ENCODE measurements at regions not wholly inside any gene's neighbourhood (a gene's known extent, or its start where the extent isn't known, plus 50 kb on each side); places are given as distances from the start of the nearest gene placed in this dataset.

- H3K4me1 ChIP-seq, result no peaks in the 10 kb centered on the region
- DNase-seq, result no peak
- no peaks in the 10 kb centered on the region for H3K36me3 ChIP-seq
- H3K9me3 ChIP-seq, result no peaks in the 10 kb centered on the region
- no peak overlapping the region for H3K4me3 ChIP-seq
- H3K27ac ChIP-seq, result no peak overlapping the region
- TF ChIP-seq POLR2A (IDR thresholded peaks at IDR 0.05) (no peak), CTCF (IDR thresholded peaks at IDR 0.05) (no peak)
- no peaks in the 10 kb centered on the region for H3K27me3 ChIP-seq
These were observed 241.4 kb downstream of the PMP22 start for GRCh38 chr17:15023589-15024336.

GRCh38 chr17:15019158-15019557, 246.0 kb downstream of the PMP22 start:
- H3K9me3 ChIP-seq, result no peaks in the 10 kb centered on the region
- no peak overlapping the region for H3K27ac ChIP-seq
- TF ChIP-seq CTCF (IDR thresholded peaks at IDR 0.05) (no peak), POLR2A (IDR thresholded peaks at IDR 0.05) (no peak)
- H3K4me3 ChIP-seq, result no peak overlapping the region
- H3K4me1 ChIP-seq, result no peaks in the 10 kb centered on the region
- no peaks in the 10 kb centered on the region for H3K36me3 ChIP-seq
- no peak for DNase-seq
- H3K27me3 ChIP-seq, result no peaks in the 10 kb centered on the region

GRCh38 chr17:15012351-15012980, 252.7 kb downstream of the PMP22 start:
- Histone ChIP-seq H3K9me3 (no peaks in the 10 kb centered on the region), H3K27me3 (no peaks in the 10 kb centered on the region), H3K4me1 (no peaks in the 10 kb centered on the region), H3K4me3 (no peak overlapping the region), H3K27ac (no peak overlapping the region), H3K36me3 (no peaks in the 10 kb centered on the region)
- TF ChIP-seq POLR2A (IDR thresholded peaks at IDR 0.05) (no peak), CTCF (IDR thresholded peaks at IDR 0.05) (no peak)
- DNase-seq, result no peak

- H3K27me3 ChIP-seq, result no peaks in the 10 kb centered on the region
- DNase-seq, result no peak
- no peaks in the 10 kb centered on the region for H3K4me1 ChIP-seq
- TF ChIP-seq POLR2A (IDR thresholded peaks at IDR 0.05), result no peak
- no peak for TF ChIP-seq CTCF (IDR thresholded peaks at IDR 0.05)
- H3K4me3 ChIP-seq, result no peak overlapping the region
- no peaks in the 10 kb centered on the region for H3K36me3 ChIP-seq
- no peaks in the 10 kb centered on the region for H3K9me3 ChIP-seq
- no peak overlapping the region for H3K27ac ChIP-seq
These were observed 256.0 kb downstream of the PMP22 start for GRCh38 chr17:15009087-15009486.

- H3K4me1 ChIP-seq, result no peaks in the 10 kb centered on the region
- H3K27me3 ChIP-seq, result no peaks in the 10 kb centered on the region
- TF ChIP-seq POLR2A (IDR thresholded peaks at IDR 0.05), result no peak
- no peak for TF ChIP-seq CTCF (IDR thresholded peaks at IDR 0.05)
These were observed 258.0 kb downstream of the PMP22 start for GRCh38 chr17:15007147-15007553.

More at GRCh38 chr17:15007147-15007553, 258.0 kb downstream of the PMP22 start:
- no peak for DNase-seq
- Histone ChIP-seq H3K4me3 (no peak overlapping the region), H3K9me3 (no peaks in the 10 kb centered on the region), H3K36me3 (no peaks in the 10 kb centered on the region), H3K27ac (no peak overlapping the region)

Measured in Peyer's patch (tissue), 4 donors.